ENCODE measurements at regions not wholly inside any gene's neighbourhood (a gene's known extent, or its start where the extent isn't known, plus 50 kb on each side); places are given as distances from the start of the nearest gene placed in this dataset.

GRCh38 chr7:113170591-113170990, 52.2 kb upstream of the SMIM30 start:
- no peak for TF ChIP-seq CTCF (IDR thresholded peaks at IDR 0.05)
- TF ChIP-seq POLR2A (IDR thresholded peaks at IDR 0.05): no peak
- no peak for TF ChIP-seq EP300 (IDR thresholded peaks at IDR 0.05)
- TF ChIP-seq POLR2AphosphoS5 (IDR thresholded peaks at IDR 0.05): no peak
